ENCODE measurements at regions not wholly inside any gene's neighbourhood (a gene's known extent, or its start where the extent isn't known, plus 50 kb on each side); places are given as distances from the start of the nearest gene placed in this dataset.

GRCh38 chr11:11756718-11757117 is 85.1 kb upstream of the USP47 start:
- no peak for DNase-seq (ENCODE audit: low spot score)

- no peak for DNase-seq (ENCODE audit: low spot score)
Observed at GRCh38 chr11:11755871-11756270, 85.9 kb upstream of the USP47 start.

DNA sequence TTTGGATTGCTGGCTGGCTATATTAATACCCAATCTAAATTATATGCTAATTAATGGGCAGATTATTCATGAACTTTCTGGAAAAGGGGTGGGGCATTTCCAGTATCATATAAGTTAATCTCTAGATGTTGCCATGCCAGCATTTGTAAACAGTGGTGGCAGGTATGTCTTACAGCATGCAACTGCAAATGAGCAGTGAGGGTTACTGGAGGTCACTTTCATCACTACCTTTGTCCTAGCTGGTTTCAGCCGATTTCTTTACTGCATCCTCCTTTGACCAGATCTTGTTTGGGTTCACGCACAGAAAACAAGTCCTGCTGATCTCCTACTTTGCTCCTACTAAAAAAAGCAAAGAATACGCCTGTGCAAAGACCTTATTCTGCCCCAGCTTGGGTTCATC is 89.1 kb upstream of the USP47 start:
- no peak for DNase-seq (ENCODE audit: low spot score)

- DNase-seq (ENCODE audit: low spot score) = no peak
Observed at GRCh38 chr11:11750017-11750878, 91.5 kb upstream of the USP47 start.

DNA sequence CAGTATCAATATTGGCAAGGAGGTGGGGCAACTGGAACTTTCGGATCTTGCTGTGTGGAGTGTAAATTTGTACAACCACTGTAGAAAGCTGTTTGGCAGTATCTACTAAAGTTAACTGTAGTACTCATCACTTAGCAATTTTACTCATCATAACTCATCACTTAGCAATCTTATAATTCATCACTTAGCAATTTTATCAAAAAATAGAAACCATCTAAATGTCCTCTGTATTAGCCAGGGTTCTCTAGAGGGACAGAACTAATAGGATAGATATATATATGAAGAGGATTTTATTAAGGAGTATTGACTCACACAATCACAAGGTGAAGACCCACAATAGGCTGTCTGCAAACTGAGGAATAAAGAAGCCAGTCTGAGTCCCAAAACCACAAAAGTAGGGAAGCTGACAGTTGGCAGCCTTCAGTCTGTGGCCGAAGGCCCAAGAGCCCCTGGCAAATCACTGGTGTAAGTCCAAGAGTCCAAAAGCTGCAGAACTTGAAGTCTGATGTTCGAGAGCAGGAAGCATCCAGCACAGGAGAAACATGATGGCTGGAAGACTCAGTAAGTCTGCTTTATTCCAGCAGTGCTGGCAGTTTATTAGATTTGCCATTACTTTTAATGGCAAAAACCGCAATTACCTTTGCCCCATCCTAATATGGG is 92.9 kb upstream of the USP47 start:
- no peak for DNase-seq (ENCODE audit: low spot score)

- DNase-seq (ENCODE audit: low spot score) = no peak
Observed at GRCh38 chr11:11747570-11747969, 94.2 kb upstream of the USP47 start.

DNA sequence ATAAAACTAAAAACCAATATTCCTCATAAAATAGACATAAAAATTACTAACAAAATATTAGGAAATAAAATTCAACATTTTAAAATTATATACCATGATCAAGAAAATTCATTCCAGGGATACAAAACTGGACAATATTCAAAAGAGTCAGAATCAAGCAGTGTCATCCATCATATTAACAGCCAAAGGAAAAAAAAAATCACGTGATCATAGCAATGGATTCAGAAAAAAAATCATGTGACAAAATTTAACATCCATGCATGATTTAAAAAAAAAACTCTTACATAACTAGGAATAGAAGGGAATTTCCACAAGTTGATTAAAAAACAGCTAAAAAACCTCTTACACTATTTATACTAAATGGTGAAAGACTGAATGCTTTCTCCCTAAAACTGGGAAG is 95.3 kb upstream of the USP47 start:
- DNase-seq (ENCODE audit: low spot score) = no peak

DNA sequence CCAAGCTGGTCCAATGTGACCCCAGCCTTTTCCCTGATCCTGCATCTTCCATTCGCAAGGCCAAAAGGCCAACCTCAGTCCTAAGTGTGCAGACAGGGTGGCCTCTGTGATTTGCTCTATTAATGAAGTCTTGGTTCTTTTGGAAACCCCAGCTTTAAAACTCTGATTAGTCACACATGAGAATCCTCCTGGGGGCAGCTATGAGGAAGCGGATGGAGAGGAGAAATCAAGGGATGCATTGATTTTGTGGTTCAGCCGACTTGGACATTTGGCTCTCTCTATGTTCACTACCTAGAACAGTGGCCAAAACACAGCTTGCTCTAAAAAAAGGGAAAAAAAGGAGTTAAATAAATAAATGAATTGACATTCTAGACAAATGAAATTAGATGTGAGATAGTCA is 98.6 kb upstream of the USP47 start:
- no peak for DNase-seq (ENCODE audit: low spot score)

GRCh38 chr11:11742486-11742885 is 99.3 kb upstream of the USP47 start:
- DNase-seq (ENCODE audit: low spot score) = no peak

DNA sequence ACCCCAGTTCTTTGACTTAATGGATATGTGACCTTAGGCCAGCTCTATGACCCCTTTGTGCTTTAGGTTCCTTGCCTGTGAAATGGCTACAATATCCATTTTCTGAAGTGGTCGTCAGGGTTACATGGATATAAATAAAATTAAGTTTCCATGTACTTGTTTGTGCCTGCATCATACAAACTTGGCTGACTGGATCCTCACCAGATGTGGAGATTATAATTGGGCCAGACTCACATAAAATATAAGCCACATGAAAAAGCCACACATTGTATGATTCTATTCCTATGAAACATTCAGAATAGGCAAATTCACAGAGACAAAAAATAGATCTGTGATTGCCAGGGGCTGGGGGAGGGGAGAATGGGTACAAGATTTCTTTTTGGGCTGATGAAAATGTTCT is 100.9 kb upstream of the USP47 start:
- DNase-seq (ENCODE audit: low spot score) = no peak

DNA sequence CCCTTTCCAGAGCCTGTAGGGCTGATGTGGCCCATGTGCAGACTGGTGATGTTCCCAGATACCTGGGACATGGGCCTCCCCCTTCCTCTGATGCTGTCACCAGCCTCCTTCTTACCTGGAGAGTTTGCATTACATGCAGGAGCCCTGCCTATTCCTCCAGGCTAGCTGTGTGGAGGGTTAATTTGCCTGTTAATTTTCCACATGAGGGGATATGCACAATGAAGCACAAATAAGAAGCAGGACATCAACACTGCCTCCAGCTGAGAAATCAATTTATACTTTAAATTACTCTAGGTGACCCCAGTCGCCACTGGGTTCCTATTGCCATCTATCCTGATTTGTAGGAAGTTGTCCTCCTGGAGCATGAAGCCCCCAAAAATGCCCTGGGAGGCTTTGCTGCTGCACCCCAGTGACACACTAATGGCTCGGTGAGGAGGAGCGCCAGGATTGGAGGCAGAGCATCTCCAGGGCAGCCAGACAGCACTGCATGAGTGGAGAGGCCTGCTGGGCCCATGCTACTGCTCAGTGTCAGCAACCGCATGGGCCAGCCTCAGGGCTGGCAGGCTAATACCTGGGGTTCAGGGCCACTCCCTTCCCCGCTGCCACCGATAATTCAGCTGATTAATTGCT is 101.6 kb upstream of the USP47 start:
- no peak for DNase-seq (ENCODE audit: low spot score)

- DNase-seq (ENCODE audit: low spot score) = no peak
Observed at GRCh38 chr11:11738370-11738769, 103.4 kb upstream of the USP47 start.

- DNase-seq (ENCODE audit: low spot score) = no peak
Observed at GRCh38 chr11:11735586-11735985, 106.2 kb upstream of the USP47 start.

- no peak for DNase-seq (ENCODE audit: low spot score)
Observed at GRCh38 chr11:11733246-11733747, 108.5 kb upstream of the USP47 start.

DNA sequence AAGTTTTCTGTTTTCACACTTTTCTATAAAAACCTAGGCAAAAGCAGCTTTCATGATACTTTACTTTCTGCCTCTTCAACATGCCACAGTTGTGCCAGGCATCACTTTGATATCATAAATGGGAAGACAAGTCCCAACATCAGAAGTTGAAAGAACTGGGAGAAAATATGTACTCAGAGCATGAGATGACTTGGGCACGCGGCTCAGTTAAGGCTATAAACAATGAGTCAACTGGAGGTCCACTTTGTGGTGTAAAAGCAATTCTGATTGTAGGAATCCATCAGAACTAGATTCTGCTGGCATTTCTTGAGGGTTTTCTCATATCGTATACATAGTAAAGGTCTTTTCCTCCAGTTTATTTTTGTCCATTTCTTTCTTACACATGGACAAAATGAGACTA is 109.7 kb upstream of the USP47 start:
- DNase-seq (ENCODE audit: low spot score) = no peak

DNA sequence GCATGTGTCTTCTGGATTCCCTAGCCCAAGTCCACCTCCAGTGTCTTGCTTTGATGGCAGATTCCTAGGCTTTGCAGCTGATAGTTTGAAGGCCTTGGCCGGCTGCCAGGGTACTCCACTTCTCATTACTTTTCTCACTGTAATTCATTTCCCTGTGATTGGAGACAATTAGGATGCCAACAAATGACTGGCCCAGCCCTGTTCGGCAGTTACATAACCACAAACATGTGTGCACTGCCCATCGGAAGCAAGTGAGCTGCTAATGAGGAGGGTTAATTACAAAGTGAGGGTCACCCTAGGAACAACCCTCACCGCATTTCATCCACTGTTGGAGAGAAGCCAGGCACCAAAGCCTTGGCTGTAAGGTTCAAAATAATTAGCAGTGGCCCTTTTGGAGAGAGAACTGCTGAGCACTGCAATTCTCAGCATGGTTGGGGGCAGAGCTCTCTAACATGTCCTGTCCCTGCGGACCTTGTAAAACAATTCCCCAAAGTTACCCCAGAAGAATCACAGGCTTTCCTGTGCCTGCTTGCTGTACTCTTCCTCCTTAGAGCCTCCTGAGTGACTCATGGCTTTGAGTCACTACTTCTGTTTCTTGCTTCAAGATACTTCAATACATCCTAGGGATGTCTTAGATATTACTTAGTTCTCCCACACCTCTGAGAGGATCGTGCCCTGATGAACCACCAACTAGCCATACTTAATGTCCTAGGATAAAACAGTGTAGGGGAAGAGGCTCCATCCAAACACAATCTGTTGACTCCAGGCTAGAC is 109.7 kb upstream of the GALNT18 start:
- DNase-seq (ENCODE audit: low spot score) = no peak

DNA sequence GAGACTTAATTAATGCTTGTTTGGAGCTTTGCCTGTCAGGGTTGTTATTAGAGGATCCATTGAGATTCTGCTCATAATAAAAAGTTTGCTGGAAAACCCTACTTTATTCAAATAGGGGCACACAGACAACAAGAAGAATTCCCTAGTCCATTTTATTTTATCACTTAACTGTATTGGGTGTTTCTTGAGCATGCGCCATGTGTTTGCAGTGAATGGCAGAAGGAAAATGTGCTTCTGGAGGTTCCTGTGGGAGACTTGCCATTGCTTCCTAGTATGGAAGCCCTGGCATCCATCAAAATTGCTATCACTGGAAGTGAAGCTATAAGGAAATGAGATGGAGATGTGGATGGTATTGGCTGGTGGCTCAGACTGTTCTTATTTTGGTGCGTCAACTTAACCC is 106.6 kb upstream of the GALNT18 start:
- no peak for DNase-seq (ENCODE audit: low spot score)

- DNase-seq (ENCODE audit: low spot score) = no peak
Observed at GRCh38 chr11:11725438-11725837, 103.6 kb upstream of the GALNT18 start.

DNA sequence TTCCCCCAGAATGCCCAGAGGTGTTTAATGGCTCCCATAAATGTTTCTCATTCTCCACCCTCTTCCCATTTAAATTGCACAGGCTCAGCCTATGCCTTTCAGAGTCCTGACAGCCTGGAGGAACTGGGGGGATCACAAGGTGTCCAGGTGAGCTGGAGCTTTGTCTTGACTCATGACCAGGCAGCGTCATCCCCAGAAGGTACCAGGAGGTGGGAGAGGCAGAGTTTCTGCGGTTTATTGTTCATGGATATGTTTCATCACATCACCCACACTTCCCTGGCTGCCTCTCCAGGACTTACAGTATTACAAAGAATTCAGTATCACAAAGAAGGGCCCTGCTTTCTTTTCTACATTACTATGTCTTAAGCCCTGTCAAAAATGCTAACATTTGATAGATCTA is 103.2 kb upstream of the GALNT18 start:
- DNase-seq (ENCODE audit: low spot score) = no peak

DNA sequence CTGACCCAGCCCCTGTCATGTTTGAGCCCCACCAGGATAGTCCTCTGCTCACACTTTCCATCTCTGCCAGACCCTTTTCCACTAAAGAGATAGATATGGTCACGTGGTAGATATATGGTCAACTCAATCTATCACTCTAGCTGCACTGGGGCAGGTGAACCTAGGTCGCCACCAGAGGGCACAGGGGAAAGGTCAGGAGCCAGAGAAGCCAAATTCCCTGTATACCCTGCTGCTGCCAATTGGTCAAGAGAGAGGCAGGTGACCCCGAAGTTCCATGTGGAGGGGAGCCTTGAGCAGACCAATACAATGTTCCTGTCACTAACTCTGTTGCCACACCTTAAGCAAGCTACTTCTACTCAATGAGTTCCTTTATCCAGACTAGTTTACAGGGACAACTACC is 101.1 kb upstream of the GALNT18 start:
- DNase-seq (ENCODE audit: low spot score) = no peak

DNA sequence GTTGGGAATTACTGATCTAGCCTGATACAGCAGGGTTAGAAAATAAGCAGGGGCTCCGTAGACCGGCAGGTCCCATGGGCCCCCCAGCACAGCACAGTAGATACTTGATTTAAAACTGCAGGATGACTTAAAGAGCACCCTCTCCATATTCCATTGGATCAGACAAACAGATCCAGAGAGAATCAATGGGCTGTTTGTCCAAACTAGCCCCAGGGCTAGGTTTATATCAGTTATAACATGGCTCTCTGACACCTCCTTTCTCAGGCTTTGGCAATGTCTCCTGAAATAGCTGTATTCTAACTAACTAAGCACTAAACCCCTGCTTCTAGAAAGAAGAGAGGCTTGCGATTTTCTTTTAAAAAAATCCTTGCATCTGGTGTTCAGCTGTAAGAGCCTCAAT is 100.4 kb upstream of the GALNT18 start:
- no peak for DNase-seq (ENCODE audit: low spot score)

DNA sequence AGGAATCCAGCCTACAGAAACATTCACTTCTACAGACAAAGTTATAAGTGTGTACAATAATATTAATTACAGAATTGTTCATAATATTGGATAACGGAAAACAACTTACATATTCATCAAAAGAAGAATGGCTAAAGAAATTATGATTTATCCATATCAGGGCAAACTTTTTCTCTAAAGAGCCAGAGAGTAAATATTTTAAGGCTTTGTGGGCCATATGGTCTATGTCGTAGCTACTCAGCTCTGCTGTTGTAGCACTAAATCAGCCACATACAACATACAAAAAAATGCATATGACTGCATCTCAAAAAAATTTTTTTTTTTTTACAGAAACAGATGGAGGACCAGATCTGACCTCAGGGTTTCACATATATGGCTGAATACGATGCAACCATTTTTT is 96.7 kb upstream of the GALNT18 start:
- DNase-seq (ENCODE audit: low spot score) = no peak
